Smooth muscle cell (in vitro differentiated cells): ENCODE measurements at regions not wholly inside any gene's neighbourhood (a gene's known extent, or its start where the extent isn't known, plus 50 kb on each side); places are given as distances from the start of the nearest gene placed in this dataset.

ENCODE experiments used
- DNase-seq: peaks from one replicate; lab custom pipeline; 2025; ENCODE audit not compliant: unreplicated experiment; lab: John Stamatoyannopoulos, UW
- H2AFZ ChIP-seq: fragments of 200-600 bp; sonication (generic); 2 replicates; pipeline ENCODE4 v1.6.0; 2016; ENCODE audit warnings: antibody characterized with exemption, low read depth, mild to moderate bottlenecking
- H3F3A ChIP-seq: fragments of 200-600 bp; sonication (generic); 2 replicates; pipeline ENCODE4 v1.6.0; 2017; ENCODE audit warnings: antibody characterized with exemption, low read depth
- H3K27ac ChIP-seq: fragments of 200-600 bp; sonication (generic); 2 replicates; pipeline ENCODE4 v1.5.1; 2016; ENCODE audit warnings: low read depth, mild to moderate bottlenecking
- H3K27me3 ChIP-seq: fragments of 200-600 bp; sonication (generic); 2 replicates; pipeline ENCODE4 v1.6.1; 2016; ENCODE audit warnings: low read depth, mild to moderate bottlenecking
- H3K36me3 ChIP-seq: fragments of 200-600 bp; sonication (generic); 2 replicates; pipeline ENCODE4 v1.5.1; 2016; ENCODE audit warnings: low read depth
- H3K4me1 ChIP-seq: fragments of 200-600 bp; sonication (generic); 2 replicates; pipeline ENCODE4 v1.5.1; 2016; ENCODE audit warnings: low read depth
- H3K4me2 ChIP-seq: fragments of 200-600 bp; sonication (generic); 2 replicates; pipeline ENCODE4 v1.6.0; 2016; ENCODE audit warnings: mild to moderate bottlenecking
- H3K4me3 ChIP-seq: fragments of 200-600 bp; sonication (generic); 2 replicates; pipeline ENCODE4 v1.5.1; 2016; ENCODE audit warnings: mild to moderate bottlenecking
- H3K79me2 ChIP-seq: fragments of 200-600 bp; sonication (generic); 2 replicates; pipeline ENCODE4 v1.6.0; 2016; ENCODE audit warnings: low read depth, mild to moderate bottlenecking
- H3K9ac ChIP-seq: fragments of 200-600 bp; sonication (generic); 2 replicates; pipeline ENCODE4 v1.6.0; 2016; ENCODE audit warnings: low read depth
- H3K9me3 ChIP-seq: fragments of 200-600 bp; sonication (generic); replicated peaks from 2 replicates; pipeline ENCODE4 v1.5.1; 2016; ENCODE audit warnings: low read depth
- H4K20me1 ChIP-seq: fragments of 200-600 bp; sonication (generic); 2 replicates; pipeline ENCODE4 v1.6.0; 2016; ENCODE audit warnings: low read depth
- CTCF ChIP-seq: fragments of 200-600 bp; sonication (generic); IDR thresholded peaks from 2 replicates; pipeline ENCODE4 v1.5.1; 2017; ENCODE audit warnings: borderline replicate concordance, mild to moderate bottlenecking, antibody characterized with exemption; ENCODE audit not compliant: insufficient read depth, poor library complexity, severe bottlenecking
- WGBS: methylation state at CpG from one replicate; pipeline ENCODE4 v1.1.7; 2016; ENCODE audit warnings: low lambda C conversion rate; 5-methylcytosine and 5-hydroxymethylcytosine counted together

- Histone ChIP-seq H3K79me2 (no peaks in the 10 kb centered on the region), H3F3A (no peaks in the 10 kb centered on the region), H3K9ac (no peak overlapping the region), H3K36me3 (no peaks in the 10 kb centered on the region), H2AFZ (no peak overlapping the region), H3K4me2 (no peak overlapping the region), H3K9me3 (no peaks in the 10 kb centered on the region), H3K27me3 (no peaks in the 10 kb centered on the region), H3K27ac (no peak overlapping the region), H3K4me1 (no peaks in the 10 kb centered on the region), H4K20me1 (no peaks in the 10 kb centered on the region), H3K4me3 (no peak overlapping the region)
- DNase-seq: no peak
- WGBS: 93% methylated on average over 5 of the region's 5 CpGs
- no peak for TF ChIP-seq CTCF
Measured at GRCh38 chr2:22957446-22957845, 427.5 kb upstream of the KLHL29 start.

GRCh38 chr2:22958308-22958707 lies 426.7 kb upstream of the KLHL29 start:
- 76% methylated on average over 4 of the region's 4 CpGs for WGBS
- no peak for DNase-seq
- TF ChIP-seq CTCF: no peak
- Histone ChIP-seq H3K4me3 (no peak overlapping the region), H3K36me3 (no peaks in the 10 kb centered on the region), H3F3A (no peaks in the 10 kb centered on the region), H4K20me1 (no peaks in the 10 kb centered on the region), H3K27ac (no peak overlapping the region), H3K9me3 (no peaks in the 10 kb centered on the region), H3K79me2 (no peaks in the 10 kb centered on the region), H3K4me1 (no peaks in the 10 kb centered on the region), H3K4me2 (no peak overlapping the region), H3K9ac (no peak overlapping the region), H3K27me3 (no peaks in the 10 kb centered on the region), H2AFZ (no peak overlapping the region)

- Histone ChIP-seq H3F3A (no peaks in the 10 kb centered on the region), H3K9me3 (peaks cover 4% of the 10 kb centered on the region), H3K4me3 (no peak overlapping the region), H3K27ac (no peak overlapping the region), H3K36me3 (no peaks in the 10 kb centered on the region), H3K79me2 (no peaks in the 10 kb centered on the region), H3K4me2 (no peak overlapping the region), H3K9ac (no peak overlapping the region), H4K20me1 (no peaks in the 10 kb centered on the region), H2AFZ (no peak overlapping the region), H3K27me3 (no peaks in the 10 kb centered on the region), H3K4me1 (peaks cover 5% of the 10 kb centered on the region)
- no peak for TF ChIP-seq CTCF
- 94% methylated on average over 5 of the region's 5 CpGs for WGBS
- no peak for DNase-seq
Measured at GRCh38 chr2:22967756-22968155, 417.2 kb upstream of the KLHL29 start.

GRCh38 chr2:22970284-22970975 lies 414.5 kb upstream of the KLHL29 start:
- no peaks in the 10 kb centered on the region for H4K20me1 ChIP-seq
- no peak overlapping the region for H3K4me3 ChIP-seq
- no peak overlapping the region for H2AFZ ChIP-seq
- no peak overlapping the region for H3K4me2 ChIP-seq
- 39% methylated on average over 8 of the region's 8 CpGs for WGBS
- H3K79me2 ChIP-seq: no peaks in the 10 kb centered on the region
- H3F3A ChIP-seq: no peaks in the 10 kb centered on the region
- H3K9ac ChIP-seq: no peak overlapping the region
- H3K9me3 ChIP-seq: peaks cover 4% of the 10 kb centered on the region
- H3K27me3 ChIP-seq: no peaks in the 10 kb centered on the region
- H3K27ac ChIP-seq: no peak overlapping the region
- TF ChIP-seq CTCF: no peak
- H3K4me1 ChIP-seq: peaks cover 5% of the 10 kb centered on the region
- no peaks in the 10 kb centered on the region for H3K36me3 ChIP-seq
- DNase-seq: no peak
